Upper lobe of left lung (tissue), 6 donors: ENCODE measurements at regions not wholly inside any gene's neighbourhood (a gene's known extent, or its start where the extent isn't known, plus 50 kb on each side); places are given as distances from the start of the nearest gene placed in this dataset.

Source experiments
- ATAC-seq, 2 donors: fragments of 200-7000 bp; cut with Tn5 transposase; one replicate each; pipeline ENCODE4 v1.9.1; 2022; ENCODE audit warnings: mild to moderate bottlenecking in 2 of 2, moderate library complexity in 2 of 2; ENCODE audit not compliant: low FRiP score in 2 of 2
- DNase-seq, 2 donors: peaks; one replicate each; pipeline ENCODE4 v3.0.0-alpha.2; 2019 to 2020
- H3K27ac ChIP-seq, 4 donors: fragments of 200-600 bp; sonication (generic); one replicate each; pipeline ENCODE4 v1.5.1; 2016 to 2019
- H3K27me3 ChIP-seq, 4 donors: fragments of 200-600 bp; sonication (generic); one replicate each; pipeline ENCODE4 v1.5.1; 2017 to 2019
- H3K36me3 ChIP-seq, 4 donors: fragments of 200-600 bp; sonication (generic); one replicate each; pipeline ENCODE4 v1.5.1; 2016 to 2019
- H3K4me1 ChIP-seq, 4 donors: fragments of 200-600 bp; sonication (generic); one replicate each; pipeline ENCODE4 v1.5.1; 2018 to 2019
- H3K4me3 ChIP-seq, 4 donors: fragments of 200-600 bp; sonication (generic); one replicate each; pipeline ENCODE4 v1.5.1; 2017 to 2019; ENCODE audit warnings: mild to moderate bottlenecking in 2 of 4, moderate library complexity in 1 of 4
- H3K9me3 ChIP-seq, 4 donors: fragments of 200-600 bp; sonication (generic); one replicate each; pipeline ENCODE4 v1.5.1; 2018 to 2019
- EP300 ChIP-seq, 4 donors: sonication (generic); formaldehyde crosslinking; IDR thresholded peaks; one replicate each; pipeline ENCODE4 v1.5.1; 2017; ENCODE audit warnings: antibody characterized with exemption in 4 of 4, control low read depth in 2 of 4
- POLR2A ChIP-seq, 4 donors: fragments of 450-650 bp; IDR thresholded peaks; one replicate each; pipeline ENCODE4 v1.5.1; 2016 to 2017; ENCODE audit warnings: antibody characterized with exemption in 4 of 4, mild to moderate bottlenecking in 2 of 4
- POLR2AphosphoS5 ChIP-seq, 2 donors: sonication (generic); formaldehyde crosslinking; IDR thresholded peaks; one replicate each; pipeline ENCODE4 v1.5.1; 2017; ENCODE audit warnings: antibody characterized with exemption in 2 of 2
- WGBS, 2 donors: methylation state at CpG; one replicate each; pipeline ENCODE4 v1.1.5; 2017 to 2018; 5-methylcytosine and 5-hydroxymethylcytosine counted together
- TF ChIP-seq, protein P1 (sequence below), 6 experiments: fragments of 450-650 bp in 4 of 6; fragments of 200-600 bp in 2 of 6; sonication (generic) in 2 of 6; IDR thresholded peaks; one replicate each; pipeline ENCODE4 v1.5.1; 2016 to 2019; ENCODE audit warnings: antibody characterized with exemption in 6 of 6
- donor health status: DM: no; HTN: no; CAD: no; lungs with moderate emphysema.
- donor health status: DM: no; HTN: yes; CAD: no; lungs with severe emphysema.

DNA sequence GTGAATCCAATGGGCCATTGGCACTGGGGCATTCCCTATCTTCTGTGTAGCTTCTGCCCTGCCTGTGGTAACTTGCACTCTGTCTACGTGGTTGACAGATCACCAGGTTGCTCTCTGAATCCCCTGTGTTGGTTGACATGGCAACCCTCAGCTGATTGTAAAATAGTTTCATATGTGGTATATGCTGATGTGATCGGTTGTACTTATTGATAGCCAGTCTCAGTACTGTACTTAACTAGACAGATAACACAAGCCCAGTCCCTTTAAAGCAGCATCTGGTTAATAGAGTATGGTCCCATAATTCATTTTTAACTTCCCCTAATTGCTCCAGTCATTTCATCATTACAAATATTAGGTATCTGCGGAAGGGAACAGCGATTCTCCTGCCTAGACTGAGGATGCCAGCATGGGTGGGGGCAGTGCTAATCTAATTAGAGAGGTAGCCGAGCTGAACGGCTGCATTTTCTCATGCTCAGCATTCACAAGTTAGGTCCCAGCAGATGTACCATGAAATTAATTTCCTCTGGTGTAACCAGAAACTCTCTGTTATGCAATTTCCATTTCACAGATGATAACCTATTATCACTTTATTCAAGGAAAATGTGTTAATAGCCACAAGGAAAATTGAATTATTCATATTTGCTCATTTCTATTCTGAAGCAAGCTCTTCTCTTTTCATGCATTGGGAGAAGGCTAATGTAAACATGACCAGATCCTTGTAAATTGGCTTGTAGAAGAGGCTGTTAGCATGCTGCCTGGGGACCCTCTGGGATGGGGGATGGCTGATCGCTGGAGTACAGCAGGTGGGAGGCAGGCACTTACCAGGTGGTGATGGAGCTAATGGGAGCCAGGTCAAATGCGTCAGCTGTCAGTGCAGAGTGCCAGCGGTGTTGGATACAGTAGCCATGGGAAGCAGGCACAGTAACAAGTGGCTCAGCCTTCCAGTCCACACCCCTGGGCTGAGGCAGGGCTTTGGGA lies 608.3 kb downstream of the GALR1 start:
- H3K27me3 ChIP-seq, result no peaks in the 10 kb centered on the region
- no peaks in the 10 kb centered on the region for H3K9me3 ChIP-seq
- no peak overlapping the region for H3K4me3 ChIP-seq
- no peak overlapping the region for H3K27ac ChIP-seq
- H3K4me1 ChIP-seq, result no peaks in the 10 kb centered on the region
- peak in 1 of 2 donors; percentile 14 for DNase-seq
- ATAC-seq, result no peak
- no peaks in the 10 kb centered on the region for H3K36me3 ChIP-seq
- 77 to 80% methylated on average over 9 of the region's 9 CpGs for WGBS, 2 donors
- TF ChIP-seq POLR2A (IDR thresholded peaks at IDR 0.05) (no peak), EP300 (IDR thresholded peaks at IDR 0.05) (no peak), POLR2AphosphoS5 (IDR thresholded peaks at IDR 0.05) (no peak)
- TF ChIP-seq, protein P1, sequence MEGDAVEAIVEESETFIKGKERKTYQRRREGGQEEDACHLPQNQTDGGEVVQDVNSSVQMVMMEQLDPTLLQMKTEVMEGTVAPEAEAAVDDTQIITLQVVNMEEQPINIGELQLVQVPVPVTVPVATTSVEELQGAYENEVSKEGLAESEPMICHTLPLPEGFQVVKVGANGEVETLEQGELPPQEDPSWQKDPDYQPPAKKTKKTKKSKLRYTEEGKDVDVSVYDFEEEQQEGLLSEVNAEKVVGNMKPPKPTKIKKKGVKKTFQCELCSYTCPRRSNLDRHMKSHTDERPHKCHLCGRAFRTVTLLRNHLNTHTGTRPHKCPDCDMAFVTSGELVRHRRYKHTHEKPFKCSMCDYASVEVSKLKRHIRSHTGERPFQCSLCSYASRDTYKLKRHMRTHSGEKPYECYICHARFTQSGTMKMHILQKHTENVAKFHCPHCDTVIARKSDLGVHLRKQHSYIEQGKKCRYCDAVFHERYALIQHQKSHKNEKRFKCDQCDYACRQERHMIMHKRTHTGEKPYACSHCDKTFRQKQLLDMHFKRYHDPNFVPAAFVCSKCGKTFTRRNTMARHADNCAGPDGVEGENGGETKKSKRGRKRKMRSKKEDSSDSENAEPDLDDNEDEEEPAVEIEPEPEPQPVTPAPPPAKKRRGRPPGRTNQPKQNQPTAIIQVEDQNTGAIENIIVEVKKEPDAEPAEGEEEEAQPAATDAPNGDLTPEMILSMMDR (IDR thresholded peaks at IDR 0.05), result no peak

- ATAC-seq (peak in 1 of 2 donors; percentile 26), DNase-seq (peak in 1 of 2 donors; percentile 27)
- Histone ChIP-seq H3K4me3 (no peak overlapping the region), H3K4me1 (no peaks in the 10 kb centered on the region), H3K27me3 (no peaks in the 10 kb centered on the region), H3K9me3 (no peaks in the 10 kb centered on the region), H3K36me3 (no peaks in the 10 kb centered on the region), H3K27ac (no peak overlapping the region)
- TF ChIP-seq, protein P1 (IDR thresholded peaks at IDR 0.05), result no peak
- TF ChIP-seq POLR2AphosphoS5 (IDR thresholded peaks at IDR 0.05) (no peak), POLR2A (IDR thresholded peaks at IDR 0.05) (no peak), EP300 (IDR thresholded peaks at IDR 0.05) (no peak)
- 77 to 95% methylated on average over 5 of the region's 5 CpGs for WGBS, 2 donors
Measured at GRCh38 chr18:77859634-77860033, 610.0 kb downstream of the GALR1 start.

DNA sequence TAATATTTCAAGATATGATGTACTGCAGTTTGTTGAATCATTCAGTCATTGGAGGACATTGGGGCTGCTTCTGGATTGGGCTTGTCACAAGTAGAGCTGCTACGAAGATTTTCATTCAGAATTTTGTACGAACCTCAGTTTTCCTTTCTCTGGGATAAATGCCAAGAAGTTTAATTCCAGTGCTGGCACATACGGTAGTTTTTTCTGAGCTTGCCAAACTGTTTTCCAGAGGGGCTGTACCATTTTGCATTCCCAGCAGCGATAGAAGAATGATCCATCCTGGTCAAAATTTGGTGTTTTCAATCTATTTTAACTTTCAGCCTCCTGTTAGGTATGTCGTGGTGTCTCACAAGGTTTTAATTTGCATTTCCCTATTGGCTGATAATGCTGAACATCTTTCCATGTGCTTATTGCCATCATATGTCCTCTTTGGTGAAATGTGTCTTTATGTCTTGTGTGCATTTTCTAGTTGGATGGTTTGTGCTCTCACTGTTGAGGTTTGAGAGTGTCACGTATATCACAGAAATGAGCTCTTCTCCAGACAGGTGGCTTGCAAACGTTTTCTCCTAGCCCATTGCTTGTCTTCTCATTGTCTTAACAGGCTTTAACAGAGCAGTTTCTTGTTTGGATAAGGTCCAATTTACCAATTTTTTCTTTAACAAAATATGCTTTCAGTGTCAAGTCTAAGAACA lies 612.6 kb downstream of the GALR1 start:
- Histone ChIP-seq H3K9me3 (no peaks in the 10 kb centered on the region), H3K27me3 (no peaks in the 10 kb centered on the region), H3K4me1 (no peaks in the 10 kb centered on the region), H3K36me3 (no peaks in the 10 kb centered on the region), H3K27ac (no peak overlapping the region), H3K4me3 (no peak overlapping the region)
- DNase-seq (no peak), ATAC-seq (no peak)
- TF ChIP-seq POLR2AphosphoS5 (IDR thresholded peaks at IDR 0.05) (no peak), EP300 (IDR thresholded peaks at IDR 0.05) (no peak), POLR2A (IDR thresholded peaks at IDR 0.05) (no peak)
- TF ChIP-seq, protein P1 (IDR thresholded peaks at IDR 0.05), result no peak
- WGBS, 2 donors, result 74 to 81% methylated on average over 7 of the region's 7 CpGs

GRCh38 chr18:77865853-77866252 lies 616.2 kb downstream of the GALR1 start:
- WGBS, 2 donors, result 97% methylated on average over 11 of the region's 11 CpGs
- Histone ChIP-seq H3K27me3 (no peaks in the 10 kb centered on the region), H3K27ac (no peak overlapping the region), H3K36me3 (no peaks in the 10 kb centered on the region), H3K4me1 (peaks cover 1 to 3% (median 2%) of the 10 kb centered on the region in 4 donors), H3K4me3 (no peak overlapping the region), H3K9me3 (no peaks in the 10 kb centered on the region)
- peak in 1 of 2 donors; percentile 44 for DNase-seq
- TF ChIP-seq POLR2AphosphoS5 (IDR thresholded peaks at IDR 0.05) (no peak), EP300 (IDR thresholded peaks at IDR 0.05) (no peak), POLR2A (IDR thresholded peaks at IDR 0.05) (no peak)
- TF ChIP-seq, protein P1 (IDR thresholded peaks at IDR 0.05), result no peak
- no peak for ATAC-seq
